GM19099 (cell line): ENCODE measurements at regions not wholly inside any gene's neighbourhood (a gene's known extent, or its start where the extent isn't known, plus 50 kb on each side); places are given as distances from the start of the nearest gene placed in this dataset.

ENCODE experiments used
- POLR2A ChIP-seq: IDR thresholded peaks from 3 replicates; pipeline ENCODE4 v1.6.1; 2011; ENCODE audit warnings: low read depth; ENCODE audit not compliant: insufficient read length; ENCODE audit errors: extremely low read depth

DNA sequence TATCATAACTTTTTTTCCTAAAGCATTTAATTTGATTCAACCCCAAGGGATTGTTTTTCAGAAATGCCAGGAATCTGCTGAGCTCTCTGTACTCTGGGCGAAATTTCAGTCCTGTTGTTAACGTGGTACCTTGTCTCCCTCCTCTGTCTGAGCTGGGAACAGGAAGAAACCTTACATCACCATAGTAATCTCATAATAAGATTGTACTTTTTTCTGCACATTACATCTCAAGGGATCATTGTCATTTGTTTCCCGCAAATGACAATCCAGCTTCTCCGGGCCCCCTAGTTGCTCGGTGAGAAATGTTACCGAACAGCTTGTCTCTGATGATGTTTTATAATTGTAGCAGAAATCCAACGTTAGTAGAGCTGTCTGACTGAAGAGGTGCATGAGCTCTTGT is 152.7 kb upstream of the ERCC4 start:
- TF ChIP-seq POLR2A: no peak

DNA sequence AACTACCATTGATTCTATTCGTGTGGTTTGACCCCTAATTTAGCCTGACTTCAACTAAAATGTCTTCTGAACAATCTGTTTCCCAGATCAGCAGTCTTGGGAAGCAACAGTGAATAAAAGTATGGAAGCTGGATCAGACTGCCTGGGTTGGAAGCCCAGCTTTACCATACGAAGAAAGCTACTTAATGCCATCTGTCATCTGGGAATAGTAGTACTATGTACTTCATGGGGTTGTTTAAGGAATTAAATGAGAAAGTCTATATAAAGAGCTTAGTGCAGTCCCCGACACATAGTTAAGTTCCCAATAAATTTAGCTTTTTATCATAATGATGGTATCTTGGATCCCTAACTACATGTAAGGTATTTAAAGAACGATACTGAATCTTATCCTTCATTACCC is 151.5 kb upstream of the ERCC4 start:
- no peak for TF ChIP-seq POLR2A

DNA sequence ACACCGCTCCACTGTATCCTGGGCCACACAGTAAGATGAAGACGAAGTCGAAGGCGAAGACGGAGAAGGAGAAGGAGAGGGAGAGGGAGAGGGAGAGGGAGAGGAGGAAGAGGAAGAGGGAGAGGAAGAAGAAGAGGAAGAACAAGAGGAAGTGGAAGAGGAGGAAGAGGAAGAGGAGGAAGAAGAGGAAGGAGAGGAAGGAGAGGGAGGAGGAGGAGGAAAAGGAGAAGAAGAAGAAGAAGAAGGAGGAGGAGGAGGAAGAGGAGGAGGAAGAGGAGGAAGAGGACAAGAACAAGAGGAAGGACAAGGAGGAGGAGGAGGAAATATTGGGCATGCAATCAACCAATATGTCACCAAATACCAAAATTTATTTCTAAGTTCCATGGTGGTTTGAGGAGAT is 149.5 kb upstream of the ERCC4 start:
- TF ChIP-seq POLR2A: no peak

DNA sequence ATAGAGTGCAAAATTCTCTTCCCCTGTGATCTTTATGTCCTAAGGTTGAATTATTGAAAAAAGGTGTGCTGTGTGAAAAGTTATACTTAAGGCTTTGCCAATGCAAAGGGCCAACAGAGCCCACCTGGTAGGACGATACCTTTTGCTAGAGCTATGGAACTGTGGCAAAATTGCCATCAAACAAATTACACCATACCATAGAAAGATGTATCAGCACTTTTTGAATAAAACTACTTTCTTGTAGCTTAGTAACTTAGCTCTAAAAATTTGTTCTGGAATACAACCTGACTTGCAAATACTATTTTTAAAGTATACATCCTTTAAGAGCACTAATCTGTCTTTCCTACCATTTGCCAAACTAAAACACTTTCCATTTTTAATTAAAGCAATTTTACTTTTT is 147.2 kb upstream of the ERCC4 start:
- no peak for TF ChIP-seq POLR2A

DNA sequence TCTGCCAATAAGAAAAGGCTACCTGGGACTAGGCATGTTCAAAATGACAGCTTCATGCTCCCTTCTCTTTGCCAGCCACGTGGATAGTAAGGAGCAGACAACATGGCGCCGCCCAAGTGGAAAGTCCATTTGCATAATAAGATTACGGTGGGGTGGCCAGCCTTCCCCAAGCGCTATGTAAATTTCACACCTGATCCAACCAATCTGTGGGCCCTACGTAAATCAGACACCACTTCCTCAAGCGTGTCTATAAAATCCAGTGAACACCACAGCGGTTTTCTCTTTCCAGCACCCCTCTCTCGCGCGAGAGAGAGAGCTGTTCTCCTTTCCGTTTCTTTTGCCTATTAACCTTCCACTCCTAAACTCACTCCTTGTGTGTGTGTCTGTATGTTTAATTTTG is 140.3 kb upstream of the ERCC4 start:
- no peak for TF ChIP-seq POLR2A

DNA sequence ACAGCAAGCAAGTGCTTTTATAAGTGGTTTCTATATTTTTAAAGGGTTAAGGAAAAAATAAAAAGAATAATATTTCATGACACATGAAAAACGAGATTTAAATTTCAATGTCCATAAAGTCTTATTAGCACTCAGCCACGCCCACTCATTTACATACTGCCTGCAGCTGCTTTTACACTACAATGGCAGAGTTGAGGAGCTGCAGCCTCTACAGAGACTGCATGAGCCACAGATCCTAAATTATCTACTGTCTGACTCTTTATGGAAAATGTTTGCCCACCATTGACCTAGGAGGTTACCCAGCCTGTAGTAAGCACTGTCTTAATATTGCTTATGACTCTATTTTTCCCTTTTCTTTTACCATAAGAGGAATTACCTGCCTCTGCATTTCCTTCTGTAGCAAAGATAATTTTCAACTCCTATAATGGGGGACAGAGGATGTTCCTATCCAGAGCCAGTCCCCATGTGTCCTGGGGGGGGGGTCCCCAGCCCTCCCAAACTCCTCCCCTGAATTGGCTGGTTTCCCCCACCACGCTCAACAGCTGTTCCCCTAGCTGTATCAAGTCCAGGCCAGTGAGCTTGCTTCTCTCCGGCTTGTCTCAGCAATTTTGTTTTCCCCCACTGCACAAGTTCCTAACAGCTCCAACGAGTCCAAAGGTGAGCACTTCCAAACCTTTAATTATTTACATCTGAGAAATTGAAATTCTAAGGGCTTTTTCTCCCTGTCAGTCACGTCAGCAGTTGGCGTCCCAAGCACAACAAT is 139.4 kb upstream of the ERCC4 start:
- TF ChIP-seq POLR2A: no peak

DNA sequence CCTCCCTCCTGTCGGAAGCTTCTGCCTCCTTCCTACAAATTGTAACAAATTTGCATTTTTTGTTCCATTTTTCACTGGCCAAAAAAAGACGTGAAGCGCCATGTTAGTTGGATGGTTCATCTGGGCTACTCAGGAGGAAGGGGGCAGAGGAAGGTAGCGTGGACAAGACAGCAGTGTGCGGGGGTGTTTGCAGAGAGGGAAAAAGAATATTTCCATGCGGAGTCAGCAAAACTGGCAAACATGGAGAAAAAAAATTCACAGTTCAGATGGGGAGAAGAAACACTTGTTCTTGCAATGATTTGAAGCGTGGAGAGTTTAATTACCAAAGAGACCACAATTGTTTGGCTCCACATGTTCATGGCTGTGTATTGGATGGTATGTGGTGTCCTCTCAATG is 138.8 kb upstream of the ERCC4 start:
- no peak for TF ChIP-seq POLR2A

DNA sequence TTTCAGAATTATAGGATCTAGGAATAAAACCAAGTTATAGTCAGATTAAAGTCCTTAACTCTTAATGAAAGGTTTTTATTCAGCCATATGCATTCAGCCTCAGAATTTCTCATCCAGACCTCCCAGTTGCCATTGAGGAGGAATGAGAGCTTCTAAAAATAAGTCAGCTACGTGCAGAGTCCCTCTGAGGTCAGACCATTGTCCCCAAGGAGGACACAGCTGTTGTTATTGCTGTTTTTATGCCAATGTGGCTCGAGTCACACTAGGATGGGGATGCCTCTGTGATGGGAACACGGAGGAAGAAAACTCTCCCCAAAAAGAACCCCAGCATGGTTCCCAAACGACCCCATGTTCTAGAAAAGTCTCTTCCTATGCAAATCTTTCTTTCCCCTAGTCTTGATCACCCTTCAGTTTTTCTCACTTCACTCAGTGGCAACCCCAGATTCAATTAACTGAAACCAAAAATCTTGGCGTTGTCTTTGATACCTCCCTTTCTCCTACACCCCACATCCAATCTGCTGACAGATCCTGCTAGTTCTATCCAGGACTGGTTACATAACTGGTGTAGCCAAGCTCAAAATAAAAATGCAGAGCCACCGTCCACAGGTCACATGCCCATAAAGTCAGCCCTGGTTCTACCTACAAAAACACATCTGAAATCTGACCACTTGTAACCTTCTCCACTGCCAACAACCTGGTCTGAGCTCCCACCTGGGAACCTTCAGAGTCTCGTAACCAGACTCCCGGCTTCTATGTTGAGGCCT is 138.2 kb upstream of the ERCC4 start:
- no peak for TF ChIP-seq POLR2A

DNA sequence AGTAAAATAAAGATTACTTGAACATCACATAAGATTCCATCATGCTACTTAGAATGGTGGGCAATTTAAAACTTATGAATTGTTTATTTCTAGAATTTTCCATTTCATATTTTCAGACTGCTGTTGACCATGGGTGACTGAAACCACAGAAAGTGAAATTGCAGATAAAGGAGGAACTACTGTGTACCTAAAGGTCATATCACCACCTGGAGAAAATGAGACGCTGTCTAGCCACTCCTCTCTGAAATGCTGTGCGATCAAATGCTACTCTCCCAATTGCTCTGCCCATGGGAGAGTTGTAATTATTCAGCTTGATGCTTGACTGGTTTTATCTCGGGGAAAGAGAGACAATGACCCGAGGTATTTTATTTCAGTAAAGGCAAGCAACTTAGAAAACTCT is 128.9 kb upstream of the ERCC4 start:
- no peak for TF ChIP-seq POLR2A

DNA sequence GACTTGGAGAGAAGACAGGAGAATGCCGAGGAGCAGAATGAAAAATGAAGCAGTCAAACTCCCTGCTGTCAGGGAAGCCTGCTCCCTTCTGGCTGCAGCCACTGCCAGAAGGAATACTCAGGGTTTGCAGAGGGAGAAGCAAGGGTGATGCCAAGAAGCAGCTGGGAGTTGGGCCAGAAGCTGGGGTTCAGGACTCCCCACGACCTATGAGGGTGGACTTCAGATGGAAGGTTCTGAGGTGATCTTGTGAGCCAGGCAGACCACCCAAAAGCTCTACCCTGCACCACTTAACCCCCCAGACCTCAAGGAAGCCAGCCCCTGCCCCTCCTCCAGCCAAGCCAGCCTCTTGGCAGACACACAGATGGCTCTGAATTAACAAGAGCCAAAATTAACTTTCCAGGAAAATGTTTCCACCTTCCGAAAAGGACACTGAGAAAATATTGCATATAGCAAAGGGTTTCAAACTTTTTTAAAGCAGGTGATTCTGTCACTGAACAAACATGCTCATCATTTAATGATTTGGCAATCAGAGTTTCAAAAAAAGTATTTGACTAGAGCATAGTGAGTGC is 126.0 kb upstream of the ERCC4 start:
- TF ChIP-seq POLR2A: no peak

DNA sequence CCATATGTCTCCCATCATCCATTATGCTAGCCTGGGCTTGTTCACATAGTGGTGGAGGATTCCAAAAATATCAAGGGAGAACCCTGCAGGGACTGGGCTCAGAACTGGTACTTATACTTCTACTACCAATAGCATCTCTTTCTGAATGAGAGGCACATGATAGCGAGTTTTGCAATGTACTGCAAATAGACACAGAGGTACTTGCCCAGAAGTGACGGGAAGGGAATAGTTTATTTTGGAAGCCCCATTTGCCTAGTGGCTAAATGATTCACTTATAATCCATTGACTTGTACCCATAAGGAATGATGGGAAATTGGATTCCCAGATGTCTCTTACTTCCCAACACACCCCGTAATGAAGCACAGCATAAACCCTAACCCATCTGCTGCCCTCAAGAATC is 124.8 kb upstream of the ERCC4 start:
- TF ChIP-seq POLR2A: no peak

DNA sequence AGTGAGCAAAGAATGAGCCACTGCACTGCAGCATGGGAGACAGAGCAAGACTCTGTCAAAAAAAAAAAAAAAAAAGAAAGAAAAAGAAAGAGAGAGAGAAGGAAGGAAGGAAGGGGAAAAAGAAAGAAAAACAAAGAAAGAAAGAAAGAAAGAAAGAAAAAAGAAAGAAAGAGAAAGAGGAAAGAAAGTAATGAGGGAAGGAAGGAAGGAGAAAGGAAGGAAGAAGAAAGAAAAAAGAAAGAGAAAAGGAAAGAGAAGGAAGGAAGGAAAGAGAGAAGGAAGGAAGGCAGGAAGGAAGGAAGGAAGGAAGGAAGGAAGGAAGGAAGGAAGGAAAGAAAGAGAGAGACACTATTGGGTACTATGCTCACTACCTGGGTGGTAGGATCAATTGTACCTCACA is 122.2 kb upstream of the ERCC4 start:
- TF ChIP-seq POLR2A: no peak

DNA sequence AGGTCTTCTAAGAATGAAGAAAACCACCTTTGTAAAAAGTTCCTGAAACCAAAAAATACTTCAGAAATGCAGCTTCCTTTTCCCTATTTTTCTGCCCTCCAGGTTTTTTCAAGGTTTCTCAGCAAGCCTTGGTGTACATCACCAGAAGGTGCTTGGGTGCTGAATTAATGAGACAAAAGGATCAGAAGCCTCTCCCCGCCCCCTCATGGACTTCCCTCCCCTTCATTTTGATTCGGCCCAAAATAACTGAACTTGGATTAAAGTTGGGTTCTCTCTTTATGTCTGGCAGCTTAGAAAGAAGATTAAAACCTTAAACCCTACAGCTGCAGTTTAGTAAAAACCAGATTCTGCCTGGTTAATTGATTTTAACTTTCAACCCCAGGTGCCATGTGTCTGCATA is 121.7 kb upstream of the ERCC4 start:
- no peak for TF ChIP-seq POLR2A

DNA sequence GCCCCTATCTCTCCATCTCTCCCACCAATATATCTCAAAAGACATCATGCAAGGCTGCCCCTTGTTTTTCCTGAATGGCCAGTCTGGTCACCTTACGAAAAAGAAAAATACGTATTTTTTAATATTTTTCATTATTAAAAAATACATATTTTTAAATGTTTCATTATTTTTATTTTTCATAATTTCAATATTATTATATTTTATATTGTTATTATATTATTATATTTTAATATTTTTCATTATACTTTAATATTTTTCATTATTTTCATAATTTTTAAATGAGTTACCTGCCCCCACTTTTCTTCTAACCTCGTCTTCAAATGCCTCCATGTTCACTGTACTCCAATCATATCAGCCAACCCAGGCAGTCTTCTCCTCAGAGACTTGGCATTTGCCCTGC is 116.0 kb upstream of the ERCC4 start:
- no peak for TF ChIP-seq POLR2A

DNA sequence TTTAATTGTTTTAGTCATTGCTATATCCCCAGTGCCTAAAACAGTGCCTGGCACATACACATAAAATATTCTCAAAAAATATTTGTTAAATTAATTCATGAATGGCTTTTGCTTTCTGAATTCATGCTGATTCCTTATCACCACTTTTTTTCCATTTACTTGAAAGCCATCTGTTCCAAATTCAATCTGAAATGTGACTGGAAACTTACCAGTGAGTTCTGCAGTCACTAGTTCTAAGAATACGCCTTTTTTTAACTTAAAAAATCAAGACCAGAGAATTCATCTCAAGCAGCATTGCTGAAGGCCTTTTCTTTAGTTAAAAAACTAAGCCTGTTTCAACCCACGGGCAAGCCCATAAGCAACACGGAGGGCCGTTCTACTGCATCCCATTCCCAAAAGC is 114.0 kb upstream of the ERCC4 start:
- no peak for TF ChIP-seq POLR2A

DNA sequence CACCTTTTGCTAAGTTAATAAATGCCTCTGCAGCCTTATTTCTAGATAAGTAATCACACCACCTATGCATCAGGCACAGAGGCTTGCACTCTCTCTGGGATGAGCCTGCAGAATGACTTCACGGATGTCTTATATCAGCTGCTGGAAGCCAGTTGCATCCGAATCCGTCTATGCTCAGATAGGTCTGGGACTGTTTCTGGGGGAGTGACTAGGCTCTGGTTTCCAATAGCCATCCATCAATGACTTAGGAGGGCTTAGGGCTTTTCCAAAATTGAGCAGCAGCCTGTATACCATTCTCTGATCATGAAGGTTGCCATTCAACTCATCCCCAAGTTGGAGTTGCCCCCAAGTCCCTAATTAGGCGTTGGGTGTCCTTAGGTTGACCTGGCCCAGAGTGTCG is 113.3 kb upstream of the ERCC4 start:
- no peak for TF ChIP-seq POLR2A

DNA sequence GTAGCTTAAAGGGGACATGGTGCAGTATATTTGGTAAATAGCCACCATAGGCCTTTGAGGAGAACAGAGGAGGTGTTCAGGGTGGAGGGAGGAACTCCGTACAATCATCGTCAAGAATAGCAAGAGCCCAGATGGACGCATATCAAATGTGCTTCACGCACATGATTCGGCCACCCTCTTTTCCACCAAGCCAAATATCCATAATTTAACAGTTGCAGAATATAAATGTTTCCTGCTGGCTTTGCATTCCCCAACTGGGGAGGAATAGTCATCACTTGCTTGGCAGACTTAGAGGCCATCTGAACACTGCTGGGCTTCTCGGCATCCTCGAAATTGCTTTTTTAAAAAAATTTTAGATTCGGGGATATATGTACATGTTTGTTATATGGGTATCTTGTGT is 111.9 kb upstream of the ERCC4 start:
- no peak for TF ChIP-seq POLR2A

DNA sequence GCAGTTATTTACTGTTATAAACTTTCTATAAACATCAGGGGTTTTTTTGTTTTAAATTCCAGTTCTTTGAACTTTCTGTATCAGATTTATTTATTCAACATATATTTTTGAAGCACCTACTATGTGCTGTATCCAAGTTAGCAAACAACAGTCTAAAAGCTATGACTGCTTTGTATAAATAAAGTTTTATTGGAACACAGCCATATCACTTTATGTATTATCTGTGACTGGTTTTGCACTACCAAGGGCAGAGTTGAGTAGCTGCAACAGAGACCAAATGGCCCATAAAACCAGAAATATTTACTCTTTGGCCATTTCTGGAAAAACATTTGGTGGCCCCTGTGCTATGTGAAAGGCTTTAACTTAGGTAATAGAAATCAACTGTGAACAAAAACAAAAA is 110.2 kb upstream of the ERCC4 start:
- TF ChIP-seq POLR2A: no peak
